HCT116 (cell line): ENCODE measurements at regions not wholly inside any gene's neighbourhood (a gene's known extent, or its start where the extent isn't known, plus 50 kb on each side); places are given as distances from the start of the nearest gene placed in this dataset.

Experiments used
- ATAC-seq: fragments of 200-7000 bp; cut with Tn5 transposase; 2 replicates; pipeline ENCODE4 v1.9.1; 2020; ENCODE audit warnings: mild to moderate bottlenecking, moderate library complexity
- BruUV-seq: library from RNA; stranded (reverse); fragments of 400-500 nt; replicated peaks from 2 replicates; lab custom pipeline; 2021; lab: Mats Ljungman, UMichigan
- CTCF ChIA-PET: fragments of 300-600 bp; sonication (Branson Sonifier 250); formaldehyde crosslinking; loops from one replicate; lab custom pipeline; 2021; ENCODE audit warnings: antibody characterized with exemption; lab: Charles Lee
- POLR2A ChIA-PET: fragments of 300-600, 350-600 bp; sonication (Branson Sonifier 250); formaldehyde crosslinking; loops from one replicate; lab custom pipeline; 2021; ENCODE audit warnings: antibody characterized with exemption; lab: Charles Lee
- RAD21 ChIA-PET, 2 experiments: fragments of 300-600 bp; sonication (Branson Sonifier 250); formaldehyde crosslinking; loops; one replicate each; lab custom pipeline; 2023; ENCODE audit warnings: low total read pairs in 2 of 2; ENCODE audit not compliant: uncharacterized antibody in 2 of 2, unreplicated experiment in 2 of 2, low non-redundant PET in 1 of 2; lab: Charles Lee
- DNase-seq: peaks from one replicate; pipeline ENCODE4 v3.0.0-alpha.2; 2010; ENCODE audit warnings: low read depth, low spot score
- H2AFZ ChIP-seq: fragments of 200-600 bp; shearing (Covaris generic), sonication (generic); 2 replicates; pipeline ENCODE4 v1.6.1; 2017; ENCODE audit warnings: low read depth, mixed run types, mixed read lengths, antibody characterized with exemption, low read length; ENCODE audit not compliant: poor library complexity, severe bottlenecking
- H3K27ac ChIP-seq: 2 replicates; pipeline ENCODE4 v1.5.1; 2012; ENCODE audit warnings: low read depth, low read length
- H3K27me3 ChIP-seq: fragments of 200-600 bp; sonication (generic); 2 replicates; pipeline ENCODE4 v1.6.1; 2016; ENCODE audit warnings: mixed run types, low read length, mixed read lengths; ENCODE audit not compliant: insufficient read depth
- H3K36me3 ChIP-seq, 2 experiments: fragments of 200-500 bp in 1 of 2; fragments of 200-600 bp in 1 of 2; sonication (Bioruptor generic) in 1 of 2; sonication (generic) in 1 of 2; 2 replicates each; pipeline versions ENCODE4 v1.5.1 to v1.6.1; 2014 to 2016; ENCODE audit warnings: low read length in 2 of 2, inconsistent platforms in 1 of 2, mixed read lengths in 1 of 2, mixed run types in 1 of 2; ENCODE audit not compliant: insufficient read depth in 2 of 2, control insufficient read depth in 1 of 2
- H3K4me1 ChIP-seq, 2 experiments: fragments of 200-600 bp in 1 of 2; sonication (generic) in 1 of 2; 2 replicates each; pipeline versions ENCODE4 v1.5.1 to v1.6.1; 2012 to 2017; ENCODE audit warnings: low read length in 2 of 2, inconsistent platforms in 1 of 2, mild to moderate bottlenecking in 1 of 2, mixed read lengths in 1 of 2, mixed run types in 1 of 2, moderate library complexity in 1 of 2; ENCODE audit not compliant: insufficient read depth in 2 of 2, control insufficient read depth in 1 of 2
- H3K4me2 ChIP-seq: fragments of 200-600 bp; sonication (generic); 2 replicates; pipeline ENCODE4 v1.6.1; 2017; ENCODE audit warnings: mixed run types, low read length, mixed read lengths
- H3K4me3 ChIP-seq, 2 experiments: fragments of 200-600 bp in 1 of 2; sonication (generic) in 1 of 2; replicated peaks in 1 of 2; 2 replicates each; pipeline ENCODE4 v1.5.1; 2011 to 2016; ENCODE audit warnings: low read length in 2 of 2, control low read depth in 1 of 2, low read depth in 1 of 2, mild to moderate bottlenecking in 1 of 2, mixed read lengths in 1 of 2, mixed run types in 1 of 2
- H3K79me2 ChIP-seq: fragments of 200-600 bp; sonication (generic); 2 replicates; pipeline ENCODE4 v1.6.1; 2017; ENCODE audit warnings: mild to moderate bottlenecking, mixed run types, low read length, moderate library complexity, mixed read lengths; ENCODE audit not compliant: insufficient read depth
- H3K9ac ChIP-seq: fragments of 200-600 bp; sonication (generic); 2 replicates; pipeline ENCODE4 v1.6.1; 2016; ENCODE audit warnings: low read length, mixed read lengths
- H3K9me2 ChIP-seq: fragments of 200-600 bp; sonication (generic), shearing (Covaris generic); 2 replicates; pipeline ENCODE4 v1.6.1; 2017; ENCODE audit warnings: mixed run types, mild to moderate bottlenecking, moderate library complexity; ENCODE audit not compliant: insufficient read depth
- H3K9me3 ChIP-seq, 2 experiments: fragments of 200-500 bp in 1 of 2; fragments of 200-600 bp in 1 of 2; sonication (Bioruptor generic) in 1 of 2; sonication (generic) in 1 of 2; 2 replicates each; pipeline ENCODE4 v1.6.1; 2014 to 2017; ENCODE audit warnings: low read length in 2 of 2, mixed read lengths in 2 of 2, inconsistent platforms in 1 of 2, low read depth in 1 of 2, mild to moderate bottlenecking in 1 of 2, mixed run types in 1 of 2, moderate library complexity in 1 of 2; ENCODE audit not compliant: control insufficient read depth in 1 of 2, insufficient read depth in 1 of 2
- H4K20me1 ChIP-seq: fragments of 200-600 bp; sonication (generic), shearing (Covaris generic); 2 replicates; pipeline ENCODE4 v1.6.1; 2017; ENCODE audit warnings: mixed run types, mild to moderate bottlenecking, moderate library complexity; ENCODE audit not compliant: insufficient read depth
- CBX3 ChIP-seq: IDR thresholded peaks from 2 replicates; pipeline ENCODE4 v1.6.1; 2012; ENCODE audit warnings: low read depth
- CEBPB ChIP-seq: IDR thresholded peaks from 2 replicates; pipeline ENCODE4 v1.6.1; 2012; ENCODE audit warnings: low read depth
- CTCF ChIP-seq, 3 experiments: fragments of 200-600 bp in 1 of 3; sonication (generic) in 1 of 3; IDR thresholded peaks in 2 of 3; conservative IDR thresholded peaks in 1 of 3; 2 replicates each; pipeline ENCODE4 v1.5.1; 2012 to 2017; ENCODE audit warnings: low read depth in 2 of 3, low read length in 2 of 3, antibody characterized with exemption in 1 of 3, borderline replicate concordance in 1 of 3, control low read depth in 1 of 3, mild to moderate bottlenecking in 1 of 3, mixed read lengths in 1 of 3, mixed run types in 1 of 3, moderate library complexity in 1 of 3; ENCODE audit not compliant: insufficient read depth in 1 of 3
- EGR1 ChIP-seq: IDR thresholded peaks from 2 replicates; pipeline ENCODE4 v1.6.1; 2012; ENCODE audit warnings: low read depth
- ELF1 ChIP-seq: IDR thresholded peaks from 2 replicates; pipeline ENCODE4 v1.6.1; 2012; ENCODE audit warnings: low read depth, borderline replicate concordance
- POLR2A ChIP-seq: IDR thresholded peaks from 2 replicates; pipeline ENCODE4 v1.7.0; 2011; ENCODE audit warnings: borderline replicate concordance; ENCODE audit not compliant: insufficient read depth, insufficient read length; ENCODE audit errors: extremely low read depth
- POLR2AphosphoS5 ChIP-seq: IDR thresholded peaks from 2 replicates; pipeline ENCODE4 v1.6.1; 2011; ENCODE audit warnings: mild to moderate bottlenecking, low read depth, low read length, moderate library complexity
- RAD21 ChIP-seq: IDR thresholded peaks from 2 replicates; pipeline ENCODE4 v1.6.1; 2012; ENCODE audit warnings: low read depth, mild to moderate bottlenecking
- SIN3A ChIP-seq: IDR thresholded peaks from 2 replicates; pipeline ENCODE4 v1.6.1; 2012; ENCODE audit warnings: low read depth
- SP1 ChIP-seq: IDR thresholded peaks from 2 replicates; pipeline ENCODE4 v1.6.1; 2012; ENCODE audit warnings: low read depth
- SRF ChIP-seq: IDR thresholded peaks from 2 replicates; pipeline ENCODE4 v1.6.1; 2012; ENCODE audit warnings: low read depth
- ZNF274 ChIP-seq: fragments of 200-500 bp; sonication (Bioruptor generic); IDR thresholded peaks from 2 replicates; pipeline ENCODE4 v1.6.1; 2014; ENCODE audit warnings: mild to moderate bottlenecking, low read depth, low read length, inconsistent platforms
- intact Hi-C: fragments of 100-400 bp; cut with micrococcal nuclease; formaldehyde crosslinking; loops from 2 replicates; pipeline ENCODE4 v1.10.0; 2022
- TF ChIP-seq, protein P1 (sequence below): IDR thresholded peaks from 2 replicates; pipeline ENCODE4 v1.6.1; 2012; ENCODE audit warnings: low read depth

DNA sequence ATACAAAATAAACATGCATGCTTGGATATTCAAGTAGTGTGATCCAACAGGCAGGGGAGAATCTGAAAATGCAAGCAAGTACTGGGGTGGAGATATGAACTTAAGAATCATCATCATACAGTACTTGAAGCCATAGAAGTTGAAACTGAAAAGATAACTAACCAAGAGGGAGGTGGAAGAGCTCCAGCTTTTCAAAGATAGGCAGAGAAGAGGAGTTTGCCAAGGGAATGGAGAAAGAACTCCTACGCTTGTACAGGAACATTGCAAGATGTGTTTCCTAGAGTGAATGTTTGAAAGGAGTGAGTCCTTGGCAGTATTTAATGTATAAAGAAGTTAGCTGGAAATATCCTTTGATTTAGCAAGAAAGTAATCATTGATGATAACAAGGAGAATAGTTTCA, 106.2 kb upstream of the FRMPD4 start:
- DNase-seq (no peak), ATAC-seq (no peak)
- Histone ChIP-seq H3K36me3 (no peaks in the 10 kb centered on the region), H4K20me1 (no peaks in the 10 kb centered on the region), H3K27me3 (no peaks in the 10 kb centered on the region), H3K79me2 (no peaks in the 10 kb centered on the region), H2AFZ (no peak overlapping the region), H3K27ac (no peak overlapping the region), H3K9ac (no peak overlapping the region), H3K4me3 (no peak overlapping the region), H3K4me1 (no peaks in the 10 kb centered on the region), H3K4me2 (no peak overlapping the region), H3K9me2 (no peaks in the 10 kb centered on the region), H3K9me3 (no peaks in the 10 kb centered on the region)
- TF ChIP-seq POLR2A = no peak
- no peak for TF ChIP-seq SP1
- no peak for TF ChIP-seq CTCF (IDR thresholded peaks at IDR 0.05 in 2 of 3, conservative IDR thresholded peaks at IDR 0.05 in 1 of 3; ENCODE audit: borderline replicate concordance in 1 of 3, insufficient read depth in 1 of 3, low read depth in 2 of 3, low read length in 2 of 3)
- TF ChIP-seq, protein P1, sequence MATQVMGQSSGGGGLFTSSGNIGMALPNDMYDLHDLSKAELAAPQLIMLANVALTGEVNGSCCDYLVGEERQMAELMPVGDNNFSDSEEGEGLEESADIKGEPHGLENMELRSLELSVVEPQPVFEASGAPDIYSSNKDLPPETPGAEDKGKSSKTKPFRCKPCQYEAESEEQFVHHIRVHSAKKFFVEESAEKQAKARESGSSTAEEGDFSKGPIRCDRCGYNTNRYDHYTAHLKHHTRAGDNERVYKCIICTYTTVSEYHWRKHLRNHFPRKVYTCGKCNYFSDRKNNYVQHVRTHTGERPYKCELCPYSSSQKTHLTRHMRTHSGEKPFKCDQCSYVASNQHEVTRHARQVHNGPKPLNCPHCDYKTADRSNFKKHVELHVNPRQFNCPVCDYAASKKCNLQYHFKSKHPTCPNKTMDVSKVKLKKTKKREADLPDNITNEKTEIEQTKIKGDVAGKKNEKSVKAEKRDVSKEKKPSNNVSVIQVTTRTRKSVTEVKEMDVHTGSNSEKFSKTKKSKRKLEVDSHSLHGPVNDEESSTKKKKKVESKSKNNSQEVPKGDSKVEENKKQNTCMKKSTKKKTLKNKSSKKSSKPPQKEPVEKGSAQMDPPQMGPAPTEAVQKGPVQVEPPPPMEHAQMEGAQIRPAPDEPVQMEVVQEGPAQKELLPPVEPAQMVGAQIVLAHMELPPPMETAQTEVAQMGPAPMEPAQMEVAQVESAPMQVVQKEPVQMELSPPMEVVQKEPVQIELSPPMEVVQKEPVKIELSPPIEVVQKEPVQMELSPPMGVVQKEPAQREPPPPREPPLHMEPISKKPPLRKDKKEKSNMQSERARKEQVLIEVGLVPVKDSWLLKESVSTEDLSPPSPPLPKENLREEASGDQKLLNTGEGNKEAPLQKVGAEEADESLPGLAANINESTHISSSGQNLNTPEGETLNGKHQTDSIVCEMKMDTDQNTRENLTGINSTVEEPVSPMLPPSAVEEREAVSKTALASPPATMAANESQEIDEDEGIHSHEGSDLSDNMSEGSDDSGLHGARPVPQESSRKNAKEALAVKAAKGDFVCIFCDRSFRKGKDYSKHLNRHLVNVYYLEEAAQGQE = no peak
- no peak for TF ChIP-seq EGR1
- no peak for TF ChIP-seq POLR2AphosphoS5
- TF ChIP-seq SRF = no peak
- TF ChIP-seq ZNF274 = no peak
- TF ChIP-seq CBX3 = no peak
- no peak for TF ChIP-seq ELF1
- no peak for TF ChIP-seq SIN3A
- no peak for TF ChIP-seq RAD21
- TF ChIP-seq CEBPB = no peak
- ChIA-PET POLR2A (no interaction called here), CTCF (no interaction called here), RAD21 (no interaction called here)
- intact Hi-C loops = no loop called here
- BruUV-seq = no TSS peak
